Osteocyte (in vitro differentiated cells): ENCODE measurements at regions not wholly inside any gene's neighbourhood (a gene's known extent, or its start where the extent isn't known, plus 50 kb on each side); places are given as distances from the start of the nearest gene placed in this dataset.

Experiments used
- DNase-seq: peaks from one replicate; pipeline ENCODE4 v3.0.0; 2021; ENCODE audit warnings: mixed read lengths; ENCODE audit not compliant: unreplicated experiment; ENCODE audit errors: extremely low spot score
- H3K27ac Mint-ChIP-seq: one replicate; pipeline ENCODE4 v1.8.0; 2021; ENCODE audit warnings: mild to moderate bottlenecking, mixed read lengths; ENCODE audit not compliant: unreplicated experiment
- H3K27me3 Mint-ChIP-seq: one replicate; pipeline ENCODE4 v1.8.0; 2021; ENCODE audit warnings: mixed read lengths; ENCODE audit not compliant: unreplicated experiment
- H3K36me3 Mint-ChIP-seq: one replicate; pipeline ENCODE4 v1.8.0; 2021; ENCODE audit warnings: mixed read lengths; ENCODE audit not compliant: unreplicated experiment
- H3K4me1 Mint-ChIP-seq: one replicate; pipeline ENCODE4 v1.8.0; 2021; ENCODE audit warnings: mixed read lengths; ENCODE audit not compliant: unreplicated experiment
- H3K4me3 Mint-ChIP-seq: one replicate; pipeline ENCODE4 v1.8.0; 2021; ENCODE audit warnings: mild to moderate bottlenecking, moderate library complexity, mixed read lengths; ENCODE audit not compliant: unreplicated experiment
- H3K9me3 Mint-ChIP-seq: one replicate; pipeline ENCODE4 v1.8.0; 2021; ENCODE audit warnings: mixed read lengths; ENCODE audit not compliant: unreplicated experiment
- CTCF ChIP-seq: fragments of 200-600 bp; sonication (generic); IDR thresholded peaks from 2 replicates; pipeline ENCODE4 v1.5.0; 2021; ENCODE audit warnings: antibody characterized with exemption, mild to moderate bottlenecking, moderate library complexity

GRCh38 chr13:79779761-79780160 lies 298.8 kb downstream of the NDFIP2 start:
- no peak for DNase-seq
- peak overlapping the region; percentile 32 for H3K27ac Mint-ChIP-seq
- H3K4me1 Mint-ChIP-seq, result peaks cover 52% of the 10 kb centered on the region
- H3K36me3 Mint-ChIP-seq, result no peaks in the 10 kb centered on the region
- H3K4me3 Mint-ChIP-seq, result no peak overlapping the region
- TF ChIP-seq CTCF, result no peak
- H3K27me3 Mint-ChIP-seq, result no peaks in the 10 kb centered on the region
- H3K9me3 Mint-ChIP-seq, result no peaks in the 10 kb centered on the region

GRCh38 chr13:79778741-79779460 lies 297.9 kb downstream of the NDFIP2 start:
- no peak overlapping the region for H3K4me3 Mint-ChIP-seq
- no peak overlapping the region for H3K27ac Mint-ChIP-seq
- H3K27me3 Mint-ChIP-seq, result no peaks in the 10 kb centered on the region
- no peaks in the 10 kb centered on the region for H3K9me3 Mint-ChIP-seq
- DNase-seq, result no peak
- no peak for TF ChIP-seq CTCF
- H3K36me3 Mint-ChIP-seq, result no peaks in the 10 kb centered on the region
- peaks cover 59% of the 10 kb centered on the region for H3K4me1 Mint-ChIP-seq

GRCh38 chr13:79777504-79777903 lies 296.5 kb downstream of the NDFIP2 start:
- Mint-ChIP-seq H3K27me3 (no peaks in the 10 kb centered on the region), H3K4me3 (no peak overlapping the region), H3K36me3 (peaks cover 2% of the 10 kb centered on the region), H3K27ac (no peak overlapping the region), H3K9me3 (no peaks in the 10 kb centered on the region), H3K4me1 (peaks cover 56% of the 10 kb centered on the region)
- no peak for DNase-seq
- TF ChIP-seq CTCF, result no peak

- peaks cover 48% of the 10 kb centered on the region for H3K4me1 Mint-ChIP-seq
- H3K27me3 Mint-ChIP-seq, result no peaks in the 10 kb centered on the region
- H3K27ac Mint-ChIP-seq, result no peak overlapping the region
- peaks cover 2% of the 10 kb centered on the region for H3K36me3 Mint-ChIP-seq
- H3K9me3 Mint-ChIP-seq, result peaks cover under 1% of the 10 kb centered on the region
- DNase-seq, result no peak
- TF ChIP-seq CTCF, result no peak
- no peak overlapping the region for H3K4me3 Mint-ChIP-seq
Observed at GRCh38 chr13:79776531-79777295, 295.8 kb downstream of the NDFIP2 start.

GRCh38 chr13:79775830-79776229 lies 294.9 kb downstream of the NDFIP2 start:
- Mint-ChIP-seq H3K36me3 (peaks cover 8% of the 10 kb centered on the region), H3K9me3 (peaks cover 5% of the 10 kb centered on the region), H3K4me1 (peaks cover 48% of the 10 kb centered on the region), H3K27me3 (no peaks in the 10 kb centered on the region), H3K27ac (no peak overlapping the region), H3K4me3 (no peak overlapping the region)
- DNase-seq, result no peak
- peak; percentile 86 for TF ChIP-seq CTCF
